ENCODE measurements at regions not wholly inside any gene's neighbourhood (a gene's known extent, or its start where the extent isn't known, plus 50 kb on each side); places are given as distances from the start of the nearest gene placed in this dataset.

GRCh38 chr1:29743264-29743663, 506.9 kb downstream of the PTPRU start:
- ATAC-seq (no peak), DNase-seq (ENCODE audit: missing footprints) (no peak)
- intact Hi-C loops (cut with DNase I) = no loop called here

- intact Hi-C loops (cut with DNase I) = no loop called here
- no peak for ATAC-seq
Observed at GRCh38 chr1:29739176-29739575, 502.9 kb downstream of the PTPRU start.

GRCh38 chr1:29736582-29737188, 500.4 kb downstream of the PTPRU start:
- intact Hi-C loops (cut with DNase I) = no loop called here
- no peak for ATAC-seq
- DNase-seq (ENCODE audit: missing footprints) = no peak

More at GRCh38 chr1:29739176-29739575, 502.9 kb downstream of the PTPRU start:
- no peak for DNase-seq (ENCODE audit: missing footprints)

- intact Hi-C loops (cut with DNase I) = no loop called here
- ATAC-seq (no peak), DNase-seq (ENCODE audit: missing footprints) (no peak)
Observed at GRCh38 chr1:29732453-29732852, 496.1 kb downstream of the PTPRU start.

GRCh38 chr1:29730623-29731022, 494.3 kb downstream of the PTPRU start:
- intact Hi-C loops (cut with DNase I) = no loop called here
- ATAC-seq (no peak), DNase-seq (ENCODE audit: missing footprints) (no peak)

GRCh38 chr1:29729281-29729680, 493.0 kb downstream of the PTPRU start:
- no peak for ATAC-seq
- no peak for DNase-seq (ENCODE audit: missing footprints)
- intact Hi-C loops (cut with DNase I) = no loop called here

GRCh38 chr1:29728703-29729102, 492.4 kb downstream of the PTPRU start:
- no peak for DNase-seq (ENCODE audit: missing footprints)
- intact Hi-C loops (cut with DNase I) = no loop called here

GRCh38 chr1:29725262-29725661, 488.9 kb downstream of the PTPRU start:
- intact Hi-C loops (cut with DNase I) = no loop called here
- no peak for ATAC-seq
- no peak for DNase-seq (ENCODE audit: missing footprints)

More at GRCh38 chr1:29728703-29729102, 492.4 kb downstream of the PTPRU start:
- ATAC-seq = no peak

- no peak for DNase-seq (ENCODE audit: missing footprints)
- no peak for ATAC-seq
- intact Hi-C loops (cut with DNase I) = no loop called here
Observed at GRCh38 chr1:29722598-29722997, 486.3 kb downstream of the PTPRU start.

- no peak for ATAC-seq
- DNase-seq (ENCODE audit: missing footprints) = no peak
- intact Hi-C loops (cut with DNase I) = no loop called here
Observed at GRCh38 chr1:29719253-29719652, 482.9 kb downstream of the PTPRU start.

- ATAC-seq (no peak), DNase-seq (ENCODE audit: missing footprints) (no peak)
- intact Hi-C loops (cut with DNase I) = no loop called here
Observed at GRCh38 chr1:29718791-29719190, 482.5 kb downstream of the PTPRU start.

- no peak for DNase-seq (ENCODE audit: missing footprints)
- no peak for ATAC-seq
- intact Hi-C loops (cut with DNase I) = no loop called here
Observed at GRCh38 chr1:29716306-29716705, 480.0 kb downstream of the PTPRU start.

GRCh38 chr1:29713857-29714256, 477.5 kb downstream of the PTPRU start:
- ATAC-seq (no peak), DNase-seq (ENCODE audit: missing footprints) (no peak)
- intact Hi-C loops (cut with DNase I) = no loop called here

- intact Hi-C loops (cut with DNase I) = no loop called here
- DNase-seq (ENCODE audit: missing footprints) = no peak
- no peak for ATAC-seq
Observed at GRCh38 chr1:29712801-29713200, 476.5 kb downstream of the PTPRU start.

GRCh38 chr1:29712284-29712651, 475.9 kb downstream of the PTPRU start:
- DNase-seq (ENCODE audit: missing footprints) (no peak), ATAC-seq (no peak)
- intact Hi-C loops (cut with DNase I) = no loop called here

- ATAC-seq (no peak), DNase-seq (ENCODE audit: missing footprints) (no peak)
- intact Hi-C loops (cut with DNase I) = no loop called here
Observed at GRCh38 chr1:29711582-29712283, 475.4 kb downstream of the PTPRU start.

GRCh38 chr1:29709704-29710280, 473.5 kb downstream of the PTPRU start:
- intact Hi-C loops (cut with DNase I) = loop anchor here (10.0 kb wide), 1 partner anchor 195 kb away; no protein-coding TSS in a partner anchor
- DNase-seq (ENCODE audit: missing footprints) = no peak
- ATAC-seq = no peak

GRCh38 chr1:29708796-29709703, 472.7 kb downstream of the PTPRU start:
- ATAC-seq (no peak), DNase-seq (ENCODE audit: missing footprints) (no peak)
- intact Hi-C loops (cut with DNase I) = loop anchor here (10.0 kb wide), 1 partner anchor 194 kb away; no protein-coding TSS in a partner anchor

GRCh38 chr1:29708381-29708780, 472.1 kb downstream of the PTPRU start:
- ATAC-seq = no peak
- intact Hi-C loops (cut with DNase I) = loop anchor here (10.0 kb wide), 1 partner anchor 194 kb away; no protein-coding TSS in a partner anchor
- DNase-seq (ENCODE audit: missing footprints) = no peak
